ENCODE measurements at regions not wholly inside any gene's neighbourhood (a gene's known extent, or its start where the extent isn't known, plus 50 kb on each side); places are given as distances from the start of the nearest gene placed in this dataset.

- TF ChIP-seq GATA2 (IDR thresholded peaks at IDR 0.05; ENCODE audit: low read depth, low read length) (no peak), GATA3 (IDR thresholded peaks at IDR 0.05; ENCODE audit: low read depth, low read length) (no peak)
Measured at GRCh38 chr9:78438211-78438610, 141.3 kb downstream of the PSAT1 start.

Measured in SH-SY5Y (cell line).